A172 (cell line): ENCODE measurements at regions not wholly inside any gene's neighbourhood (a gene's known extent, or its start where the extent isn't known, plus 50 kb on each side); places are given as distances from the start of the nearest gene placed in this dataset.

Source experiments
- DNase-seq: peaks from one replicate; pipeline ENCODE4 v3.0.0-alpha.2; 2015; ENCODE audit warnings: low spot score

DNA sequence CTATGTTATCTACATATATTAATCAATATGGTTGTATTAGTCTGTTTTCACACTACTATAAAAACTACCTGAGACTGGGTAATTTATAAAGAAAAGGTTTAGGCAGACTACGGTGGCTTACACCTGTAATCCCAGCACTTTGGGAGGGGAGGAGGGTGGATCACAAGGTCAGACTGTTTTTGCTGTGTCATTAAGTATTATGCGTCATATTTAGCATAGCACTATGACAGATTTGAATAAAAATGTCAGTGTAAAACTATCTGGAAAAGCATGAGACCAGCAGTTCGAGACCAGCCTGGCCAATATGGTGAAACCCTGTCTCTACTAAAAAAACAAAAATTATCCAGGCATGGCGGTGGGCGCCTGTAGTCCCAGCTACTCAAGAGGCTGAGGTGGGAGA lies 209.7 kb upstream of the ARHGAP24 start:
- DNase-seq, result no peak

DNA sequence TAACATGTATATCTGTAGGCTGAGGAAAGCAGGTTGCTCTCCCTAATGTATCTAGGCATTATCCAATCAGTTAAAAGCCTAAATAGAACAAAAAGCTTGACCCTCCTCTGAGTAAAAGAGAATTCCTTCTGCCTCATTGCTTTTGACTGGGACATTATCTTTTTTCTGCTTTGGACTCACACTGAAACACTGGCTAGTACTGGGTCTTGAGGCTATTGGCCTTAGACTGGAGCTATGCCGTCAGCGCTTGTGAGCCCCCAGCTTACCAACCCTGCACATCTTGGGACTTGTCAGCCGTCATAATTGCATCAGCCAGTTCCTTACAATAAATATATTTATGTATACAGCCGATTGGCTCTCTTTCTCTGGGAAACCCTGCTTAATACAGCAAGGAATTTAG lies 206.8 kb upstream of the ARHGAP24 start:
- no peak for DNase-seq

DNA sequence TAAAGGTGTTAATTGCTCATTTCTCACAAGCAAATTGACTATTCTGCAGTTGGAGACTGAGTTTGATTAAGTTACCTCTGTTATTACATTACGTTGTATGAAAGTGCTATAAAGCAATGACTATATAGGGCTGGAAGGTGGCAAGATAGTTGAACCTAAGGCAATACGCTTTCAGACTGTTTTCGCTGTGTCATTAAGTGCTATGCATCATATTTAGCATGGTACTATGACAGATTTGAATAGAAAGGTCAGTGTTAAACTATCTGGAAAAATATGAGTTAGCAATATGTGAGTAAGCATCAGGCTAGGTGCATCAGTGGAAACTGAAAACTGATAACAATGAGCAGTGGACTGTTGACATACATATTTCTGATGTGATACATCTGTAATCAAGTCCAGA lies 206.0 kb upstream of the ARHGAP24 start:
- no peak for DNase-seq

DNA sequence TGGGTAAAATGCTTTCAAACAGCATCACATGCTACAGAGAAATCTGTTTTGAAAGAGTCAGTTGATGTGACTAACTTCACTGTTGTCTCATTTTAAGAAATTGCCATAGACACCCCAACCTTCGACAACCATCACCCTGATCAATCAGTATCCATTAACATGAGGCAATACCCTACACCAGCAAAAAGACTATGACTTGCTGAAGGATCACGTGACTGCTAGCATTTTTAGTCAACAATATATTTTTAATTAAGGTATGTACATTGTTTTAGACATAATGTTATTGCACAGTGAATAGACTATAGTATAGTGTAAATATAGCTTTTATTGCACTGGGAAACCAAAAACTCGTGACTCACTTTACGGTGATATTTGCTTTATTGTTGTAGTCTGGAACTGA lies 200.0 kb upstream of the ARHGAP24 start:
- no peak for DNase-seq

DNA sequence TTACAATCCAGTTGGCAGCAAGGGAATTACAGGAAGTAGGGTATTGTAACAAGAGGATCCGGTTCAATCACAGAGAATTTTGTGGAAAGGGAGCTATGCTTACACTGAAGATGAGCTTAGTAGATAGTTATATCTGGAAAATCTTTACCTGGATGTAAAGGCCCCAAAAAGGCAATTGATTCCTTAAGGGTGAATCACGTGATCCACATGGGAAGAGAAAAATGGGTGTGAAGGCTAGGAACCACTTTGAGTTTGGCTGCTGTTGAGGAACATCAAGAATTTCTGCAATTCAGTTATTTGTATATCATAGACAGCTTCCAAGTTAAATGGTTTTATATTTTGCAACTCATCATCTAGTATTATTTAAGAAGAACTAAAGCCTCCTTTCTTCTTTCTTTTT lies 194.0 kb upstream of the ARHGAP24 start:
- DNase-seq, result no peak

DNA sequence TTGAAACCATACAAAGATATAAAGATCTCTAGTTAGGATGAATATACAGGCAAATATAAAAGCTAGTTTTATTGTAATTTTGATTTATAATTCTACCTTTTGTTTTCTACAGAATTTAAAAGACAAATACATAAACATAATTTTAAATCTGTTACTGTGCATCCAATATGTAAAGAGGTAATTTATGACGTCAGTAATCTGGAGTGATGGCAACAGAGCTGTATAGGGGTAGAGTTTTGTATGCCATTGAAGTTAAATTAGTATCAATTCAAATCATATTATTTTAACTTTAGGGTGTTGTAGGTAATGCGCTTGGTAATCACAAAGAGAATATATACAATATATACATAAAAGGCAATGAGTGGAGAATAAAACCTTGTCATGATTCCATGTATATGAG lies 183.7 kb upstream of the ARHGAP24 start:
- no peak for DNase-seq

DNA sequence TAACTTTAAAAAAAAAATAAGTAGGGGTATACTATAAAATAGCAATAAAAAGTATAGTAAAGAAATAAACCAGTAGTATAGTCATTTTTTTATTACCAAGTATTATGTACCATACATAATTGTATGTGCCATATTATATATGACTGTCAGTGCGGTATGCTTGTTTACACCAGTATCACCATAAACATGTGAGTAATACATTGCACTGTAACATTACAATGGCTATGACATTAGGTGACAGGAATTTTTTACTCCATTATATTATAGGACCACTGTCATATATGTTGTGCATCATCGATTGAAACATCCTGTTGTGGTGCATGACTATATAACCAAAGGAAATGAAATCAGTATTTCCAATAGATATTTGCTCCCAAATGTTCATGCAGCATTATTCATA lies 176.9 kb upstream of the ARHGAP24 start:
- no peak for DNase-seq

DNA sequence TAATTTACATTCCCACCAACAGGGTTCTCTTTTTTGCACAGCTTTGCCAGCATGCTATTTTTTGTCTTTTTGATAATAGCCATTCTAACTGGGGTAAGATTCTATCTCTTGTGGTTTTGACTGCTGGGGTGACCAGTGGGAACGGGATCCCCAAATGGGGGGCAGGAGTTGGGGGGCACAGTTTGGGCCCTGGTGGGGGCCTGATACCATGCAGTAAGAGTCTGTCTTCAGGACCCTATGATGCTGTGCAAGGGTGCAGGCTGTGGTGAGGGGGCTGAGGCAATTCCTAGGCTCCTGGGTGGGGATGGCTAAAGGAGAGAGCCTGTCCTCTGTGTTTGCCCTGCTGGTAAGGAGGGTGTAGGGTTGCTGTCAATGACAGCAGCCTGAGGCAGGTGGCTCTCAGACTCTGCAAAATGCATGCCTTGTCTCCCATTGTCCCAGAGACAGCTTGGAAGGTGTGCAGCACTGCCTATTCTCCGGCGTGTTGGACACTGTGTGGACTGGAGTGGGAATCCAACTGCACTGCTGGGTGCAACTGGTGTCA lies 172.7 kb upstream of the ARHGAP24 start:
- DNase-seq, result no peak

DNA sequence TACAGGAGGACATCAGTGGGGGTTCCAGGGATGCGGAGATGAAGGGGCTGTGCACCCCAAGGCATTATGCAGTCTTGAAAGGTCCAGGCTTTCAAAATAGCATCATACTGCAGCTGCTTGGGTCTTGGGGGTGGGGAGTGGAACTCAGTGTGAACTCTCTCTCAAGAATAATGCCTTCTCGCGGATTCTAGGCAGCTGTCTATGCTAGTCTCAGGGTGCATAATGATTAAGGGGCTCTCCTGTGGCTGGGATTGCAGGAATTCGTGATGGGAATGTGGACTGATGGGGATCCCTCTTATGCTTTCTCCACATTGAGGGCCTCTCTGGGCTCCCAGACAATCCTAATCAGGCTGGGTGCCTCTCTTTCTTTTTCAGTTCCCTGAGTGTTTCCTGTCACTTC lies 172.2 kb upstream of the ARHGAP24 start:
- no peak for DNase-seq

DNA sequence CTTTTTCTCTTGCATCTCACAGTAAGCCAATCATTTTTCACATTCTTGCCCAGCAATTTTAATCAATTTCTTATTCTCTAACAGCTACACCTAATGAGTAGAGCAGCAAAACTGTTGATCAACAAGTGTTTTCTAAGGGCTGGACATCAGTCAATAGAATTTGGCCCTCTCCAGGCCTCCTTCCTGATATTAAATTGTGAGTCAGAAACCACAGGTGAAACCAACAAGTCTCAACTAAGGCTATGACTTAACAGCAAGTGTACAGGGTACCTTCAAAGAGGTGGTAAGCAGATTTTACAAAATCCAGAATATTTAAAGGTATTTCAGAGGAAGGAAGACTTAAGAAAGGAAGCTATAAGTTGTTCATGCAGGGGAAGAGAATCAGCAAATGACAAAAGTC lies 156.5 kb upstream of the ARHGAP24 start:
- no peak for DNase-seq

DNA sequence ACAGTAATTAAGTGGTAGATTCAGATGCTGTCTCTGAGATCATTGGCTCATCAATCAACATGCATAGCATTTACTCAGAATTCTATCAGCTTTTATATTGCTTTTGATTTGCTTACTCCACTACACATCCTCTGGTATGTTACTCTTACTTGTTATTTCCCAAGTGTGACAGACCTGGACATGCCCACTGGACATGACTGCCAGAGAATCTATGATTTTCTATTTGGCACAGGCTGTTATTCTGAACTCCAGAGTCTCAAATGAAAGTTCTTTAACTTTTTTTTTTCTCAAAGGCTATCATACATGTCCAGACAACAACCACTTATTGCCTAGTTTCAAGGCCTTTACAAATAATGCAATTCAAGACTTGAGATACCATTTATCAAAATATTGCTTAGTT lies 116.1 kb upstream of the ARHGAP24 start:
- DNase-seq, result no peak

DNA sequence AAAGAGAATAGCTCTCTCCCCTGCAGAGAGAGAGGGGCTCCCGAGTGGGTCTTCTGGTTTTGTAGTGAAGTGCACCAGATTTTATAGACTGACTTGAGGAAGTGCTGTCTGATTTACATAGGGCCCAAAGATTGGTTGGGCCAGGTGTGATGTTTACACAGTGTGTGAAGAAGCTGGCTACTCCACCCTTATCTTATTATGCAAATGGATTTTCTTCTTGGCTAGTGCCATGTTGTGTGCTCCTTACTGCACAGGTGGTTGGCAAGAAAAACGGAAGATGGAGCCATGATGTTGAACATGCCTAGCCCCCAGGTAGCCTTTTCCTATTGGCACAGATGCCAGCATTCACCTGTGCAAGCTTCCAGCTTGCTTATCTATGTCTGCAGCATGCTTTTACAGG lies 112.4 kb upstream of the ARHGAP24 start:
- DNase-seq, result no peak

DNA sequence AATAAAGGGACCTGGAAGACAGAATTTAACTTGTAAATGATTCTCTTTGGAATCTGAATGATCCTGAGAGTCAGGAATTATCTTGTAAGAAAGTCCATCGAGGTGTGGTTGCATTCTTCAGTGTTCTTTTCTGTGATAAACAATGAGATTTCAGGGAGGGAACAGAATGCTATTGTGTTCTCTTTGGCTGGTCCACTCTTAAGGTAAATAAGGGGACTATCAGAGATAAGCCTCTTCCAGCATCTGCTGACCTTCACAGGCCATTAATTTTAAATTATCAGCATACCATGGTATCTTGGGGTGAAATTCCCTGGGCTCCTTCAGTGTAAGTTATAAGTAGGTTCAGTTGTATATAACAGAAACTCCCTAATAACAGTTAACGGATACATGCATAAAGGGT lies 107.1 kb upstream of the ARHGAP24 start:
- no peak for DNase-seq

DNA sequence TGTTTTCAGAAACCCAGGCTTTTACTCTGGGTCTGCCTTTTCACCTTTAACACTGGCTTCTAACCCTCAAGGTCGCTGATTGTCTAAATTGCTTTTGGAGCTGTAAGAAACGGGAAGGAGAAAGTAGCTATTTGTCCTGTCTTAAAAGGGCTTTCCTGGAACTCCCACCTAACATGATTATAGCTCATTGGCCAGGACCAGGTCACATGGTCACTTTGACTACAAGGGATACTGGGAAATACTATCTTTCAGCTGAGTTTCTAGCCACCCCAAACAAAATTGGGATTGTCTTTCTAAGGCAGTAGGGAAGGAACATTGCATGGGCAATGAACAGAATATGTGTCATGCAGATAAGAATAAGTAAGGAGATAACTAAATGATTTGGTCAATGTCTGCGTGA lies 106.7 kb upstream of the ARHGAP24 start:
- no peak for DNase-seq

DNA sequence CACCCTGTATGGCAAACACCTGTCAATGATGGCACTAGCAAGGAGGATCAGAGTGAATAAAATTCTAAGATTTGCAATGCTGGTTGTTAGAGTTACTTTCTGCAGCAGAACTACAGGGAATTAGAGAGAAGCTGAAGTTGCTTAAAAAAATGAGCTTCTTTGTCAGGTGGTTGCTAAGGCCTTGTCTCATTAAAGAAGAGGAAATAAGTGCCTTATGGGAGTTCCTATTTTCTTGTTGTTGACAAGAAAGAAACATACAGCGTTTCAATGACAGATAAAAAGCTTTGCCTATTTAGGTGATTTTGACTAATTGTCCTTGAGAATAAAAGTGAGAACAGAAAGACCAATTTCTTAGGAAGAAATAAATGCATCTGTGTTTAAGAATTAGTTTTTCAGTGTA lies 106.0 kb upstream of the ARHGAP24 start:
- no peak for DNase-seq

DNA sequence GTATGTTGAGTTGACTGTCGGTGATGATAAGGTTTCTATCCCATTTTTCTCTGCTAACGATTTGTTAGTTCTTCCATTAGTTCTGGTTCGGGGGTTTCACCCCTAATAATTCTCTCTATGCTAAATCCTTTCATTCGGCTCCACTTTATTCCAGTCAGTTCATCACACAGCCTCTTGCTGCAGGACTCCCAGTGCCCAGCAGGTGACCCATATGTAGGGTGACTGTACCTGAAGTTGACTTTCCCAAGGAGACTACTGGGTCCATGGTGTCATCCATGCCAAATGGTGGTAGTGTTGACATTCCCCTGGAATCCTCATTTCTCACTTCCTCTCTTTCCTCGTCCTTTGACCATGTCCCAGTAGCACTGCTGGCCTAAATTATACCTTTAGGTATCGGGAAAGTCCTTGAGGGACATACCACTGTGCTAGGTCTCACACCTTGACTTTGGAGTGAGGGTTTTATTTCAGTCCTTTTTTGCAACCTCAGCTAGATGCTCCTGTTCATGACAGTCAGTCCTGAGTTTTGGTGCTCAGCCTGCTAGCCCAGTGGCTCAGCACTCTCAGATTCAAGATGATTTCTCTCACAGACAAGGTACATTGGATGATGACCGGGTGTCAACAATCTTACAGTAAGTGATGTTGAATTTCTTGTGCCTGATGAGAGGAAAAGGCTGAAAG lies 105.1 kb upstream of the ARHGAP24 start:
- DNase-seq, result no peak

DNA sequence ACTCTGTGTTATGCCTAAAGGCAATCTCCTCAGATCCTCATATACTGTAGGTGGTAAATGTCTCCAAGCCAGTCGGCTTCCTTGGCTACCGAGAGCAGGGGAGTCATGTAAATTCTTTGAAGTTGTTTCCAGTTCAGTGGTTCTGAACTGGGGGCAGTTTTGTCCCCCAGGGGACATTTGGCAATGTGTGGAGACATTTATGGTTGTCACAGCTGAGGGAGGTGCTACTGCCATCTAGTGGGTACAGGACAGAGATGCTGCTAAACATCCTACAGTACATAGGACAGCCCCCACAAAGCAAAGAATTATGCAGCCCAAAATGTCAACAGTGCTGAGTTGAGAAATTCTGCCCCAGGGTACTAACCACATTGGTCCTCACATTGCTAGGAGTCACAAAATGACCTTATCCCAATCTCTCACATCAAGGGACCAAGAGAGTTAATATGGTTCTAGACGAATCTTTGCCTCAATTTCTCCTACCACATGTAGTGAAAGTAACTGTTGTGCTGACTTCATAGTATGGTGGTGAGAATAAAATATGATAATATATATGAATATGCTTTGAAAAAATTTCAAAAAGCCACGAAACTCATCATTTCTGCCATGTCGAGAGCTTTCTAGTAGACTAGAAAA lies 104.4 kb upstream of the ARHGAP24 start:
- peak; percentile 23 for DNase-seq

DNA sequence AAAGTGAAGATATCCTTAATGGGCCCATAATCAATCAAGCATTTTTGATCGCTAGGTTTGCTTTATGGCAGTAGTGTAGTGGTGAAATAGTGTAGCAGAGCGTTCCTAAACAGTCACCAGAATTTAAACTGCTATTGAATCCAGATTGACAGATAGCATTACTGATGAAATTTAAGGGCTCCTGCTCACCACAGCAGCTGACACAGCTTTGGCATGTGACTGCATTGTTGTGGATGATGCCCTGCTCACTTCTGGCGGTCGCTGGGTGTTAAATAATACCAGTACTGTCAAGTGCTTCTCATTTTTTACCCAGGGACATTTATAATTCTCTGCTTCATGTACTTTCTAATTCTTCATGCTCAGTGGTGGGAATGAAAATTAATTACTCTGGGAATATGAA lies 102.0 kb upstream of the ARHGAP24 start:
- DNase-seq, result no peak

DNA sequence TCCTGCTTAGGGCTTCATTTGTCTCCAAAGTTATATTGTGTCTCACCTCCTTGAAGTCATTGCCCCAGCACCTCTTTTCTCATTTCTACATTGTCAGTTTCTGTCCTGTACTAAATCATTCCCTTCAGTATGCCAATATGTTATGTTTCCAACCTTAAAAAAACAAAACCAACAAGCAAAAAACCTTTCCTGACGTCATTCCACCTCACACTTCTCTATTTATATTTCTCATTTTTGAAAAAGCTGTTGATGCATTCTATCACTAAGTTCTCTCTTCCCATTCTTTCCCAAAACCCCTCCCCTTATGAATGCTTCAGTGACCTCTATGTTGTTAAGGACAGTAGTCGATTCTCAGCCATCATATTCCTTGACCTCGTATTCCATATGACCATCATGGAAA lies 98.7 kb upstream of the ARHGAP24 start:
- DNase-seq, result no peak

DNA sequence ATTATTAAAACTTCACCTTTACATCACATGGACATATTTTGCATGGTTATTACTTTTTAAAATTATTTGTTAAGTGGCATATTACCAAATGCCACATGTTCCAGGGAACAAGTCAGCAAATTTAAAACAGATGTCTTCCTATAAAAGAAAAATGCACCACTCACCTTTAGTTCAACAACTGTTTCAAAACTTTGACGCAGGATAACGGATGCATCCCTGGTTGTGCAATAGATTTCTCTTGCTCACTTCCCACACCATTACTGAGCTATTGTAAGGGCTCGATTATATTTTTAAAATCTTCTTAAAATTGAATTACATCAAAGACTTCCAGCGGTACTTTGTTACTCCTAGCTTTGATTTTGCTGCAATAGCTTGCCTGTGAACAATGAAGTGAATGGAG lies 93.0 kb upstream of the ARHGAP24 start:
- no peak for DNase-seq

DNA sequence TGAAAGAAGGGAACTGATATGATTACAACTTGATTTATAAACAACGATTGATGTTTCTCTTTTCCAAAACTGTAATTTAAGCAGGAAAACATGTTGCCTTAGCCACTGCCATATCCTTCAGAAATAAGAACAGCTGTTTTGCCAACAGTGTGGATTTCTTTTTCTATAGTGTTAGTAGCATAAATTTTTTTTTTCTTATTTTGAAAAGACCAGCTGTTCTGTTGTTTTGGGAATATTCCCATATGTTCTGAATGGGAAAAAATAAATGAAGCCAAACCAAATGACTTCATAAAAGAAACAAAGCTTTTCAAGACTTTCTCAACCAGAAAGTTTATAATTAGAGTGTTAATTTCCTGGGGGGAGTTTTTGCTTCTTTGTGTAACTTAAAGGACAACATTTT lies 83.9 kb upstream of the ARHGAP24 start:
- DNase-seq, result no peak

DNA sequence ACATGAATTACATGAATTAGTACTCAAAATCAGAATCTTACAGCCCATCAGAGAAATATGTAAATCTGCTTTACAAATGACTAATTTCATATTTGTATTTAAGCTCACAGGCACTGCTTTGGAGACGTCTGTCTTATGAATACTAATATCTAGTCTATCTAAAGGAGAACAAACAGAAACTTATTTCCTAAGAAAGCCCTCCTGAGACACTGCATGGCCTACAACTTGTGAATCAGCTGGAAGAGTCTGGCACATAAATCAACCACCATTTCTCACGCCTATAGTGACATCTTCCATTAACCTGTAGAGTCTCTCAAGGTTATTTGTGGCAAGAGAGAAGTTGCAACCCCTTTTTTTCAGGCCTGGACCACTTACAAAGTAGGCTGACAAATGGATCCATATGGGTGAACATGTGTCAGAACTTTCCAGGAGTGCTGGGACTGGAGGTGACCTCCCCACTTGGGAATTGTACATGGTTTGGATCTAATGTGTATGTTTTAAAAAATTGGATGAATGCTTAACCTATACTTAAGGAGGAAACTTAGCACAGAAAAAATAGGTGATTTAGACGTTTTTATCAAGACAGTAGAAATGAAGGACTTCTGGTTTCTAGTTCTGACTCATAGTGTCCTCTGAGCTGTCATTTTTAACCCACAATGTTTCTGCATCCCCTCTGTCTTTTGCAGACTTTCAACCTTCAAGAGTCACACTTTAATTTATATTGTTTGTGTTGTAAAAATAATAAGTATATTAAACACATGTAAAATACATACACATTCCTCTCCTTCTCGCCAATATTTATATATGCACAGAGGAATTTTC lies 83.2 kb upstream of the ARHGAP24 start:
- DNase-seq, result no peak

DNA sequence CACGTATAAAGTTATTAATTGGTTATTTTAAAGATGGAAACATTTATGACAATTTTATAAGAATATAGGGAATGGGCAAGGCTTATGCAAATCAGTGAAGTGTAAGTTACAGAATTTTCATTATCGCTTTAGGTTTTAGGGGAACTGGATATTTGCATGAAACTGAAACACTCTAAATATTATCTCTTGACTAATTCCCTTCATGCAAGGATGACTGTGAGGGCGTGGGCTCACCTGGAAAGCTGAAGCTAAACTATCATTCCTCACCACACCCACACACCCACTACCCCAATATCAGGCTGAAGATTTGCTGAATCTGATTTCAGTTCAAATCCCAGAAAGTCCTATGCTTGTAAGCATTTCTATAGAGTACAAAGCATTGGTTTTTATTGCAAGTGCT lies 81.7 kb upstream of the ARHGAP24 start:
- no peak for DNase-seq
